DMS53 treated with DMSO at 0.1 percent for 48 hours (cell line): ENCODE measurements at regions not wholly inside any gene's neighbourhood (a gene's known extent, or its start where the extent isn't known, plus 50 kb on each side); places are given as distances from the start of the nearest gene placed in this dataset.

Source experiments
- DNase-seq: peaks from one replicate; lab custom pipeline; 2025; ENCODE audit not compliant: unreplicated experiment; lab: John Stamatoyannopoulos, UW

DNA sequence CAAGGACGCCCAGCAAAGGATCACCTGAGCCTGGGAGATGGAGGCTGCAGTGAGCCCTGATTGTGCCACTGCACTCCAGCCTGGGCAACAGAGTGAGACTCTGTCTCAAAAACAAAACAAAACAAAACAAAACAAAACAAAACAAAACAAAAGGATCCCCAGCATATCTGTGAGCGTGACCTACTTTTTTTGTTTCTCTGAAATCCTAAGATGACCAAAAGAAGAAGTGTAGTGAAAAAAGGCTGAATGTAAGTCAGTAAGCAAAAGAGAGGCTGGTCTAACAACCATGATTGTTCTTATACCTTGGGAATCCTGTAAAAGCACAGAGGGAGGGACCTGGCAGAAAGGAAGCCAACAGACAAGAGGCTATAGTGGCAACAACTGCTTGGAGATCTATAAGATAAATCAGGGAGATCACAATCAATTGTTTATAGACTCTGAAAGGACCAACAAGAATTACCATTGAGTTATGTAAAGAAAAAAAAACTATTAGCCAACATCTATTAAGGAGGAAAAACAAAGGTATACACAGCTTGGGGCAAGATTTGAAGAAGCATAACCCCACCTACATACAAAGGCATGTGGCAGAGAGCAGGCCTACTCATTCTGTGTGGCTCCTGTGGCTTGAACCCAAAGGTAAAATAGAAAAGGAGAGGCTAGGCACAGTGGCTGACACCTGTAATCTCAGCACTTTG is 255.2 kb upstream of the KLF14 start:
- no peak for DNase-seq

DNA sequence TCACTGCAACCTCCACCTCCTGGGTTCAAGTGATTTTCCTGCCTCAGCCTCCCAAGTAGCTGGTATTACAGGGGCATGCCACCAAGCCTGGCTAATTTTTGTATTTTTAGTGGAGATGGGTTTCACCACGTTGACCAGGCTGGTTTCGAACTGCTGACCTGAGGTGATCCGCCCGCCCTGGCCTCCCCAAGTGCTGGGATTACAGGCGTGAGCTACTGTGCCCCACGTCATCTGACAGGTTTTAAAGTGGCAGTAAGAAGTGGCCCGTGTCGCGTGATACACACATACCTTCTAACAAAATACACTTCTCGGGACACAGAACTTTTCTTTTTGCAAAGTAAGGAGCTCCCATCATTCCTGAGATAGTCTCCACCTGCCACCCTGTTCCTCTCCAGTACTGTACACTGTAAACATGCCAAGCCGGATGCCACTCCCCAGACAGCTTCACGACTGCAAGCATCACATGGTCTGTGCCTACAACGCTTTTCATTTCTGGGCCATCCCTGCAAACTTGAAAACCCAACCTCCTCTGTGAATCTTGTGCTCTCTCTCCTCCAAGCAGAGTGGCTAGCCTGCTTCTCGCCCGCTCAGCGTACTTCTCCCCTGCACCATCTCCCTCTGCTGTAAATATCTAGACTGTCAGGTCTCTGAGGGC is 256.3 kb upstream of the KLF14 start:
- DNase-seq, result no peak

DNA sequence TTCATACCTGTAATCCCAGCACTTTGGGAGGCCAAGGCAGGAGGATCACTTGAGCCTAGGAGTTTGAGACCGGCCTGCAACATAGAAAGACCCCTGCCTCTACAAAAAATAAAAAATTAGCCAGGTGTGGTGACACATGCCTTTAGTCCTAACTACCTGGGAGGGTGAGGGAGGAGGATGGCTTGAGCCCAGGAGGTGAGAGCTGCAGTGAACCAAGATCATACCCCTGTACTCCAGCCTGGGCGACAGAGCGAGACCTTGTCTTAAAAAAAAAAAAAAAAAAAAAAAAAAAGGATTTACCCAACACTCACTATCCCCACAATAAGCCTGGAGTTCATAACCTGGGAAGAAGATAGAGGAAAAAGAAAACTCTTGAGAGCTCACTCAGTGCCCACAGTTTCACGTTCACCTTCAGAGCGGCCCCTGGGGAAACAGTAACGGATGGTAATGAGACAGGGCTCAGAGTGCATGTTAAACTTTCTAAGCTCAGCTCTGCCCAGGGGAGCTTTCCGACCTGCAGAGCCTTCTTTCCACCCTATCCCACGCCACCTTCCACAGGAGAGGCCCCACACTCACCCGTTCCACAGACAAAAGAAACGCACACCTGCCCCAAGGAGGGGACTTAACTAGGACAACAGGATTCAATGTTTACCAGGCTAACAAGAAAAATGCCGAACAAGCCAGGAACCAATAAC is 259.8 kb upstream of the KLF14 start:
- no peak for DNase-seq

DNA sequence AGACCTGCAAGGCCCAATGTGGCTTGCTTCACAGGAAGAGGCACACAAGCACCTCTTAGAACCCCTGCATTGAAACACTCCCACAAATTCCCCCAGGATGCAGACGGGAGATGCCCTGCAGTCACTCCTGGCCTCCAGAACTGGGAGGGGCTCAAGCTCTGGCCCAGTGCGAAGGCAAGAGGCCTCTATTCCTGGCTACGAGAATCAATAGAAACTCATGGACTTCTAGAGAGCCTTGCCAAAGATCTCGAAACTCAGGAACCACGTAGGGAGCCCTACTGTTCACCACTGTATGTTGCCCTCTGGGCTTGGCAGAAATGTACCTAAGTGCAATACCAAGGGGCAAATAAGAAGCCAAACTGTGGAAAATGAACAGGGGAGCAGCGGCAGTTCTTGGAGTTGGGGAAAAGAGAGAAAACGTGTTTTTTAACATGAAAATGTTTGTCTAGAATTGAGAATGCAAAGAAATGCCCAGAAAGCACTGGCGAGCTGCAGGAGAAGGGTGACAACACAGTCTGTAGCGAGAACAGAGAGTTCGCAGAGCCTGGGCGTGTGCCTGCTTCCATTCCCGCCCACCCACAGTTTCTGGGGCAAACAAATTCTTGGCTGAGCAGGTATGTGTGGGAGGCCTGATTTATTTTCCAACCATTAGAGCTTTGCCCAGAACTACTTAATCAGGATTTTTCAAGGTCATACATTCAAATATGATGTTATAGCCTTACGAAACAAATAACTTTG is 260.5 kb upstream of the KLF14 start:
- DNase-seq, result no peak

GRCh38 chr7:130995252-130996081 is 261.5 kb upstream of the KLF14 start:
- no peak for DNase-seq

GRCh38 chr7:130996205-130996832 is 262.3 kb upstream of the KLF14 start:
- no peak for DNase-seq

DNA sequence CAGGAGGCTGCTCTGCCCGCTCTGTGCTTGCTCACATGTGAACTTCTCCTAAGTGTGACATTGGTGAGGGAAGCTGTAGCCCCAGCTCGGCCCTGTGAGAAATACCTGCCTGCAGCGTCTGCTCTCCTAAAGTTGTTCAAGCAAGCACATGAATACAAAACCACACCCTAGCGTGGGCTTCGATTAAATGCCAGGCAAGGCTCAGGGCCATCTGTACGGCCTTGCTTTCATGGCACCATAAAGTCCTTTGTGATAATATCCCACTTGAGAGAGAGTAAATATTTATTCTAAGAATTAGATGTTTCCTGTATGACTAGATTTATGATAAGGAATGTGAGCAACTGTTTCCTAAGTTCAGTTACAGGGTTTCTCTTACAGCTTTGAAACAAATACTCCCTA is 262.8 kb upstream of the KLF14 start:
- peak; percentile 97 for DNase-seq

DNA sequence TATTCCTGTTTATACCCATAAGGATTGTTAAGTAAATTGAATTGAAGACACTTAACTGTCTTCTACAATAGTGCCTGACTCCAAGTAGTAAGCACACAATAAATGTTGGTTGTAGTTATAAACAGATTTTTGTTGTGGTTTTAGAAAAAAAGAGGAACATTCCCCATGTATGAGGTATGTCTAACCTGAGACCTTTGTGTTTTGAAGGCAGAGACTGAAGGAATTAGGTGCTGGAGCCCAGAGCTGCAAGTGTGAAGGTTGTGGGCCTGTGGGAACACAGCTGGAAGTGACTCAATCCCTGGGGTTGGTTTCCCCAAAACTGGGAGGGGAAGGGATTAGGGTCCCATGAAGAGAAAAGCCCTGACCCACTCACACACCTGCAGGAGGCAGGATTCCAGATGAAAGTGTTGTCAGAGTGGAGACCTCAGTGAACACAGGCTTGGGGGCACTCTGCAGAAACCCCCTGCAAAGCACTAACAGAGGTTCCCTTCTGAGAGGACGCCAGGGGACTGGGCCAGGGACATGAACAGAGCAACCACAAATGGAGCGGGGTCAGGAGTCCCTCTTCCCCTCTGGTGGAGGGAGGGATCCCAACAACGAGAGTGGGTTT is 265.1 kb upstream of the KLF14 start:
- DNase-seq, result no peak

DNA sequence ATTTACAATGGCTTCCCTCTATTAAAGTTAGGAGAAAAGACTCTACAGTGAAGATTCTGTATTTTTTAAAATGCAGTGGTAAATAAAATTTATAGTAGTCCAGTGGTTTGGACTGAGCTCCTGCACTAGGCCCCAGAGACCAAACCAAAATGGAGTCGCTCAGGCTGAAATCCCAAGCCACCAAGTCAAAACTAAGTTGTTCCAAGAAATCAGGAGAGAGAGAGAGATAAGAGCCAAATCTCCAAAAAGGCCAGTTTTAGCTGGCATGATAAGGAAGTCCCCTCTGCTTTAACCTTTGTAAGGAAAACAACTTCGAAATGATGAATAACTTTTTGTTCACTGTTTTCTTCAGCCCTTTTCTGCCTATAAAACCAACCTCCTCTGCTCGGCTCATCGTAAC is 265.9 kb upstream of the KLF14 start:
- no peak for DNase-seq

DNA sequence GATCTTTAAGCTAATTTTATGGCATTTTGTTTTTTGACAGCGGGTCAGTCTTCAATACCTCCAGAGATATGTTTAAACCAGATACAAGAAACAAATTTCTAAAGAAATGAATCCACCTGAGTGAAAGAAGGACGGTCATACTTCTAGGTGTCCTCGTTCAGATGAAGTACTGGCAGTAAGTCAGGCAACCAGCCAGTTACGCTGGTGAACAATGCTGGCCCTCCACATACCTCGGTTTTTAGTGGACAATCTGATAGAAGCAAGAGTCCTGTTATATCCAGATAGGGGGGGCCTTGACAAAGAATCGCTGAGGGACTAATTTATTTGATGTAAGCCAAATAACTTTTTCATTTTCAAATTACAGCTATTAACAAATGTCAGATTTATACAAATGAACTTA is 266.4 kb upstream of the KLF14 start:
- DNase-seq, result no peak

- DNase-seq, result no peak
Observed at GRCh38 chr7:131000873-131001272, 266.9 kb upstream of the KLF14 start.

DNA sequence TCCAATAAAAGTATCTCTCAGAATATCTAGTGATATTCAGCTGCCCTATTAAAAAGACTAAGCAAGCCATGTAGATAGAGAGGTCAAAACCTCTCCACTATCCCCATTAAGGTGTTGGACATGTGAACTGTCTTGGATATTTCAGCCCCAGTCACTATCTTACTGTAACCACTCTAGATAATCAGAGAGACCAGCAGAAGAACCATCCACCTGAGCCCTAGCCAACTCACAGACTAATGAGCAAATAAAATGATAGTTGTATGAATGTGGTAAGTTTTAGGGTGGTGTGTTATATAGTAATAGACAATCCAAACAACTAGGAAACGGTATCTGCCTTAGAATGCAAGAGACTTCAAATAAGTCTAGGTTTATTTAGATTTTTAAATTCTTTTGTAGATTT is 268.6 kb upstream of the KLF14 start:
- no peak for DNase-seq

GRCh38 chr7:131003634-131004033 is 269.6 kb upstream of the KLF14 start:
- DNase-seq, result no peak

GRCh38 chr7:131004371-131004770 is 270.4 kb upstream of the KLF14 start:
- DNase-seq, result no peak

DNA sequence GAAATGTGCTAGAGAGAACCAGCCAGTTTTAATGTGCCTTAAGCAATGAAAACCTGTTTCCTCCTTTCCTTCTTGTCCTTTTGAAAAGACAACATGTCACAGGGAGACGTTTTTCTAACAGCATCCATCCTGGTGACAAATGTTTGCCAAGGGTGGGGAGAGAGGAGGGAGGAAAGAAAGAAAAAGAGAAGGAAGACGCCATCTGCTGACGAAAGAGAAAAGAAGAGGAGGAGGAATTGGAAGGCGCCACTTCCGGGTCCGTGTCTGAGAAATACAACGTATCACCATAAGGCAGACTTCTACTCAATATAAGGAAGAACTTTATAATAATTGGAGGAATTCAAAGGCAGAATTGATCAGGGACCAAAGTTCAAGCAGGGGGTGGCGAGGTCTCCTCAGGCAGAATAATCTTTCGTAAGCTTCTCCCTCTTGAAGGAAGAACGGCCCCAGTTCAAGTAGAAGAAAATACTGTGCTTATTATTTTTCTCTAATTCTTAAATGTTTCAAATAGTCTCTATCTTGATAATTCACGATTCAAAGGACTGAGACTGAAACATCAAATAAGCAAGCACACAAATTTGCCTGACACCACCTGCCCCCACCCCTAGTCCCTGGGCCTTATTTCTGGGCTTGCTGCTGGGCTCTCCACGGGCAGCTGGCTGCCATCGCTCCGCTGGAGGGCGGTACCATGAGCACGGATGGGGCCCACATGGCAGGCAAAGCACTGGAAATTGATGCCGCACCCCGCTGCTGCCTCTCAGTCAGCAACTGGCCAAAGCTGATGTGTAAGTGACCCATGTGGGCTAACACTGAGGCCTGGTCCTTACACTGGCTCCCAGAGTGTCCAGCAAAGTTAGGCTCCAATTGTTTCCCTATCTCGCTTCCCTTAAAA is 273.7 kb upstream of the KLF14 start:
- peak; percentile 94 for DNase-seq

- DNase-seq, result no peak
Observed at GRCh38 chr7:131008840-131009711, 275.1 kb upstream of the KLF14 start.

GRCh38 chr7:131010029-131010716 is 276.2 kb upstream of the KLF14 start:
- DNase-seq, result no peak
